Loucy (cell line): ENCODE measurements at regions not wholly inside any gene's neighbourhood (a gene's known extent, or its start where the extent isn't known, plus 50 kb on each side); places are given as distances from the start of the nearest gene placed in this dataset.

Experiments
- CTCF ChIP-seq: fragments of 200-600 bp; sonication (generic); conservative IDR thresholded peaks from 2 replicates; pipeline ENCODE4 v1.5.1; 2014; ENCODE audit warnings: mild to moderate bottlenecking, antibody characterized with exemption, low read length
- EZH2phosphoT487 ChIP-seq: fragments of 200-600 bp; IDR thresholded peaks from 2 replicates; pipeline ENCODE4 v1.6.1; 2018; ENCODE audit warnings: antibody characterized with exemption, mild to moderate bottlenecking, moderate library complexity, borderline replicate concordance

- TF ChIP-seq CTCF (no peak), EZH2phosphoT487 (no peak)
Measured at GRCh38 chr7:42550706-42551470, 313.9 kb upstream of the GLI3 start.
